ENCODE measurements at regions not wholly inside any gene's neighbourhood (a gene's known extent, or its start where the extent isn't known, plus 50 kb on each side); places are given as distances from the start of the nearest gene placed in this dataset.

GRCh38 chr1:82823876-82824275, 1023.1 kb downstream of the ADGRL2 start:
- no peak for DNase-seq (ENCODE audit: low spot score)
- Mint-ChIP-seq H3K4me3 (no peak overlapping the region), H3K9me3 (no peaks in the 10 kb centered on the region), H3K27ac (no peak overlapping the region; the same call in 1 of the 2 replicates), H3K36me3 (no peaks in the 10 kb centered on the region), H3K27me3 (ENCODE audit: low read depth) (no peaks in the 10 kb centered on the region), H3K4me1 (peaks cover 17% of the 10 kb centered on the region)
- ATAC-seq = no peak
- TF ChIP-seq ZNF263 (CRISPR knock-in tag; IDR thresholded peaks at IDR 0.05; ENCODE audit: low read depth) (no peak), TEAD4 (CRISPR knock-in tag; IDR thresholded peaks at IDR 0.05) (no peak), ZNF423 (CRISPR knock-in tag; IDR thresholded peaks at IDR 0.05) (no peak), ATF1 (CRISPR knock-in tag; IDR thresholded peaks at IDR 0.05) (no peak), ZBTB43 (CRISPR knock-in tag; IDR thresholded peaks at IDR 0.05) (no peak), CBFB (CRISPR knock-in tag; IDR thresholded peaks at IDR 0.05; ENCODE audit: low read depth) (no peak), FOXJ3 (CRISPR knock-in tag; IDR thresholded peaks at IDR 0.05; ENCODE audit: borderline replicate concordance) (no peak), USF2 (CRISPR knock-in tag; IDR thresholded peaks at IDR 0.05) (no peak), ERG (CRISPR knock-in tag; IDR thresholded peaks at IDR 0.05) (no peak), ZNF425 (CRISPR knock-in tag; conservative IDR thresholded peaks at IDR 0.05) (no peak), HMGXB4 (CRISPR knock-in tag; IDR thresholded peaks at IDR 0.05) (no peak), FOXP4 (CRISPR knock-in tag; IDR thresholded peaks at IDR 0.05) (no peak), HMGA2 (CRISPR knock-in tag; IDR thresholded peaks at IDR 0.05) (no peak), ZBTB21 (CRISPR knock-in tag; IDR thresholded peaks at IDR 0.05; ENCODE audit: borderline replicate concordance) (no peak), STAT6 (CRISPR knock-in tag; conservative IDR thresholded peaks at IDR 0.05; ENCODE audit: low read depth) (no peak), USF1 (CRISPR knock-in tag; IDR thresholded peaks at IDR 0.05) (no peak), PRRX2 (CRISPR knock-in tag; IDR thresholded peaks at IDR 0.05) (no peak)
- ChIA-PET CTCF (interaction anchor here (1.2 kb wide), 1 partner anchor 45 kb away, joined by 3 read pairs; no protein-coding TSS in a partner anchor), POLR2A (interaction anchor here (0.6 kb wide), 1 partner anchor 1011 kb away, joined by 7 read pairs; no protein-coding TSS in a partner anchor)
